SK-N-SH (cell line): ENCODE measurements at regions not wholly inside any gene's neighbourhood (a gene's known extent, or its start where the extent isn't known, plus 50 kb on each side); places are given as distances from the start of the nearest gene placed in this dataset.

Source experiments
- CTCF ChIA-PET: fragments of 300-600, 350-600 bp; formaldehyde crosslinking; extraction: SDS; loops from one replicate; lab custom pipeline; 2021; lab: Yijun Ruan, JAX
- POLR2A ChIA-PET: fragments of 350-600 bp; sonication (Branson Sonifier 250); formaldehyde crosslinking; extraction: SDS; loops from one replicate; lab custom pipeline; 2020; ENCODE audit warnings: antibody characterized with exemption, inconsistent platforms; lab: Yijun Ruan, JAX
- DNase-seq: peaks from one replicate; pipeline ENCODE4 v3.0.0; 2012
- H2AFZ ChIP-seq: fragments of 200-600 bp; sonication (generic); 2 replicates; pipeline ENCODE4 v1.8.1; 2016; ENCODE audit warnings: antibody characterized with exemption, mild to moderate bottlenecking, low read depth
- H3F3A ChIP-seq: fragments of 200-600 bp; sonication (generic); replicated peaks from 2 replicates; pipeline ENCODE3; 2016; ENCODE audit warnings: antibody characterized with exemption, mild to moderate bottlenecking; ENCODE audit not compliant: insufficient read depth
- H3K27ac ChIP-seq, 2 experiments: fragments of 200-500 bp in 1 of 2; fragments of 200-600 bp in 1 of 2; sonication (Bioruptor generic) in 1 of 2; sonication (generic), shearing (Covaris generic) in 1 of 2; 2 replicates each; pipeline versions ENCODE4 v1.5.1 to v1.6.1; 2014 to 2016; ENCODE audit warnings: low read depth in 2 of 2, inconsistent platforms in 1 of 2, low read length in 1 of 2, mild to moderate bottlenecking in 1 of 2, mixed read lengths in 1 of 2
- H3K27me3 ChIP-seq: fragments of 200-600 bp; sonication (generic), shearing (Covaris generic); 2 replicates; pipeline ENCODE4 v1.6.1; 2016; ENCODE audit warnings: mixed run types; ENCODE audit not compliant: insufficient read depth
- H3K36me3 ChIP-seq, 2 experiments: fragments of 200-500 bp in 1 of 2; fragments of 200-600 bp in 1 of 2; sonication (Bioruptor generic) in 1 of 2; sonication (generic) in 1 of 2; replicated peaks in 1 of 2; 2 replicates each; pipeline versions ENCODE3 to v1.5.1; 2014 to 2016; ENCODE audit warnings: low read length in 1 of 2, mild to moderate bottlenecking in 1 of 2; ENCODE audit not compliant: insufficient read depth in 2 of 2, control insufficient read depth in 1 of 2
- H3K4me1 ChIP-seq, 2 experiments: fragments of 200-500 bp in 1 of 2; fragments of 200-600 bp in 1 of 2; sonication (Bioruptor generic) in 1 of 2; sonication (generic), shearing (Covaris generic) in 1 of 2; 2 replicates each; pipeline versions ENCODE4 v1.5.1 to v1.6.1; 2014 to 2016; ENCODE audit warnings: low read depth in 1 of 2, low read length in 1 of 2, mixed run types in 1 of 2; ENCODE audit not compliant: insufficient read depth in 2 of 2, control insufficient read depth in 1 of 2
- H3K4me2 ChIP-seq: fragments of 200-600 bp; sonication (generic), shearing (Covaris generic); 2 replicates; pipeline ENCODE4 v1.6.1; 2017; ENCODE audit warnings: mixed run types
- H3K4me3 ChIP-seq, 2 experiments: fragments of 200-500 bp in 1 of 2; fragments of 200-600 bp in 1 of 2; sonication (Bioruptor generic) in 1 of 2; sonication (generic), shearing (Covaris generic) in 1 of 2; 2 replicates each; pipeline versions ENCODE4 v1.5.1 to v1.8.1; 2014 to 2016; ENCODE audit warnings: low read depth in 2 of 2, inconsistent platforms in 1 of 2, low read length in 1 of 2, mild to moderate bottlenecking in 1 of 2, mixed read lengths in 1 of 2, moderate library complexity in 1 of 2
- H3K79me2 ChIP-seq: fragments of 200-600 bp; sonication (generic); 2 replicates; pipeline ENCODE4 v1.8.1; 2017; ENCODE audit warnings: mild to moderate bottlenecking; ENCODE audit not compliant: insufficient read depth
- H3K9ac ChIP-seq: fragments of 200-600 bp; sonication (generic); 2 replicates; pipeline ENCODE4 v1.6.1; 2017; ENCODE audit warnings: mixed run types
- H3K9me2 ChIP-seq: fragments of 200-600 bp; sonication (generic); 2 replicates; pipeline ENCODE4 v1.6.1; 2017; ENCODE audit warnings: mixed run types
- H3K9me3 ChIP-seq: fragments of 200-600 bp; sonication (generic); 2 replicates; pipeline ENCODE4 v1.6.1; 2017; ENCODE audit warnings: mixed run types, mild to moderate bottlenecking, moderate library complexity
- H4K20me1 ChIP-seq: fragments of 200-600 bp; sonication (generic); 2 replicates; pipeline ENCODE4 v1.6.1; 2017; ENCODE audit warnings: mild to moderate bottlenecking, mixed run types; ENCODE audit not compliant: insufficient read depth
- MEF2A ChIP-seq: IDR thresholded peaks from 2 replicates; pipeline ENCODE4 v1.4.0; 2012; ENCODE audit warnings: low read depth, borderline replicate concordance
- NFIC ChIP-seq: IDR thresholded peaks from 2 replicates; pipeline ENCODE4 v1.4.0; 2012; ENCODE audit warnings: borderline replicate concordance
- RCOR1 ChIP-seq: fragments of 150-350 bp; IDR thresholded peaks from 2 replicates; pipeline ENCODE4 v1.6.1; 2017; ENCODE audit warnings: antibody characterized with exemption, low read length
- SMC3 ChIP-seq: IDR thresholded peaks from 2 replicates; pipeline ENCODE4 v1.6.1; 2012; ENCODE audit warnings: low read depth, low read length, improper control_type of control experiment
- TEAD4 ChIP-seq: IDR thresholded peaks from 2 replicates; pipeline ENCODE4 v1.4.0; 2012; ENCODE audit warnings: mild to moderate bottlenecking, borderline replicate concordance; ENCODE audit not compliant: insufficient read depth
- YY1 ChIP-seq: IDR thresholded peaks from 2 replicates; pipeline ENCODE4 v1.4.0; 2012; ENCODE audit warnings: low read depth, mild to moderate bottlenecking
- WGBS: methylation state at CpG from one replicate; pipeline ENCODE4 v1.1.6; 2017; ENCODE audit warnings: low lambda C conversion rate; 5-methylcytosine and 5-hydroxymethylcytosine counted together
- TF ChIP-seq, protein P1 (sequence below): IDR thresholded peaks from 2 replicates; pipeline ENCODE4 v1.6.1; 2012; ENCODE audit warnings: mild to moderate bottlenecking, low read depth, low read length, moderate library complexity
- TF ChIP-seq, protein P2 (sequence below): IDR thresholded peaks from 2 replicates; pipeline ENCODE4; 2012
- TF ChIP-seq, protein P3 (sequence below): fragments of 150-350 bp; IDR thresholded peaks from 2 replicates; pipeline ENCODE4 v1.6.1; 2016; ENCODE audit warnings: mild to moderate bottlenecking, low read depth, low read length

DNA sequence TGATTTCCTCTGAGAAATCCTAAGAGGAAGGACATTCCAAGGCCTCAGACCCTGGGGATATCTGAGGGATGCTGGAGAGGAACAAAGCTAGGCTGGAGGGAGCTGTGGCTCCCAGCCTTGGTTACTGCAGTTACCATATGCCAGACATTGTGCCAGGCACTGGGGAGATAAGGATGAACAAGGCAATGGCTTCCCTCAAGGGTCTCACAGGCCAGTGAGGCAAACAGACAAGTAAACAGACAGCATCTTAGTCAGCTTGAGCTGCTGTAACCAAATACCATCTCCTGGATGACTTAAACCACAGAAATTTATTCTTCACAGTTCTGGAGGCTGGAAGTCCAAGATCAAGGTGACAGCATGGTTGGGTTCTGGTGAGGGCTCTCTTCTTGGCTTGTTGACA is 91.8 kb downstream of the SKA1 start (continued):
- TF ChIP-seq YY1: no peak
- TF ChIP-seq, protein P1, sequence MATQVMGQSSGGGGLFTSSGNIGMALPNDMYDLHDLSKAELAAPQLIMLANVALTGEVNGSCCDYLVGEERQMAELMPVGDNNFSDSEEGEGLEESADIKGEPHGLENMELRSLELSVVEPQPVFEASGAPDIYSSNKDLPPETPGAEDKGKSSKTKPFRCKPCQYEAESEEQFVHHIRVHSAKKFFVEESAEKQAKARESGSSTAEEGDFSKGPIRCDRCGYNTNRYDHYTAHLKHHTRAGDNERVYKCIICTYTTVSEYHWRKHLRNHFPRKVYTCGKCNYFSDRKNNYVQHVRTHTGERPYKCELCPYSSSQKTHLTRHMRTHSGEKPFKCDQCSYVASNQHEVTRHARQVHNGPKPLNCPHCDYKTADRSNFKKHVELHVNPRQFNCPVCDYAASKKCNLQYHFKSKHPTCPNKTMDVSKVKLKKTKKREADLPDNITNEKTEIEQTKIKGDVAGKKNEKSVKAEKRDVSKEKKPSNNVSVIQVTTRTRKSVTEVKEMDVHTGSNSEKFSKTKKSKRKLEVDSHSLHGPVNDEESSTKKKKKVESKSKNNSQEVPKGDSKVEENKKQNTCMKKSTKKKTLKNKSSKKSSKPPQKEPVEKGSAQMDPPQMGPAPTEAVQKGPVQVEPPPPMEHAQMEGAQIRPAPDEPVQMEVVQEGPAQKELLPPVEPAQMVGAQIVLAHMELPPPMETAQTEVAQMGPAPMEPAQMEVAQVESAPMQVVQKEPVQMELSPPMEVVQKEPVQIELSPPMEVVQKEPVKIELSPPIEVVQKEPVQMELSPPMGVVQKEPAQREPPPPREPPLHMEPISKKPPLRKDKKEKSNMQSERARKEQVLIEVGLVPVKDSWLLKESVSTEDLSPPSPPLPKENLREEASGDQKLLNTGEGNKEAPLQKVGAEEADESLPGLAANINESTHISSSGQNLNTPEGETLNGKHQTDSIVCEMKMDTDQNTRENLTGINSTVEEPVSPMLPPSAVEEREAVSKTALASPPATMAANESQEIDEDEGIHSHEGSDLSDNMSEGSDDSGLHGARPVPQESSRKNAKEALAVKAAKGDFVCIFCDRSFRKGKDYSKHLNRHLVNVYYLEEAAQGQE: no peak
- no peak for TF ChIP-seq SMC3
- TF ChIP-seq RCOR1: no peak
- TF ChIP-seq TEAD4: no peak
- TF ChIP-seq, protein P2, sequence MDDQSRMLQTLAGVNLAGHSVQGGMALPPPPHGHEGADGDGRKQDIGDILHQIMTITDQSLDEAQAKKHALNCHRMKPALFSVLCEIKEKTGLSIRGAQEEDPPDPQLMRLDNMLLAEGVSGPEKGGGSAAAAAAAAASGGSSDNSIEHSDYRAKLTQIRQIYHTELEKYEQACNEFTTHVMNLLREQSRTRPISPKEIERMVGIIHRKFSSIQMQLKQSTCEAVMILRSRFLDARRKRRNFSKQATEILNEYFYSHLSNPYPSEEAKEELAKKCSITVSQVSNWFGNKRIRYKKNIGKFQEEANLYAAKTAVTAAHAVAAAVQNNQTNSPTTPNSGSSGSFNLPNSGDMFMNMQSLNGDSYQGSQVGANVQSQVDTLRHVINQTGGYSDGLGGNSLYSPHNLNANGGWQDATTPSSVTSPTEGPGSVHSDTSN: no peak
- TF ChIP-seq, all 33 proteins: peak for 0

DNA sequence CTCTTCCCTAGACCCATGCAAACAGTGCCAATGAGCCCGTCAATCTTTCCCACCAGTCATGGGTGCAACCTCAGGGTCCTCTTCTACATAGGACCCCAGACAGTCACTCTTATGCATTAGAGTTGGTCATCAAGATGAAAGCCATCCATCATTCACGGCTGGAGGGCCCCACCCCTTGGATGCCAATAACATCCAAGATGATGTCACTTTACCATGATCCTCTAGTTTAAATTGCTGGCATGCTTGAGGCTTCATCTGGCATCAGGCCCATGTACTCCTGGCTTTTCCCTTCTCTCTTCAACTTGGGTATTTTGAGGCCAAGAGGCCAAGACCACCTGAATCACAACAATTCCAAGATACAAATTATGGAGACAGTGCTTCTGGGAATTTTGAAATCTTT is 91.1 kb upstream of the MAPK4 start:
- no peaks in the 10 kb centered on the region for H3F3A ChIP-seq
- no peak overlapping the region for H2AFZ ChIP-seq
- no peaks in the 10 kb centered on the region for H3K9me3 ChIP-seq
- peaks cover 0 to 6% of the 10 kb centered on the region in 2 experiments; a peak in 1 of 4 replicates for H3K4me1 ChIP-seq
- H3K36me3 ChIP-seq: no peaks in the 10 kb centered on the region
- 32% methylated on average over 2 of the region's 2 CpGs for WGBS
- POLR2A ChIA-PET: no interaction called here
- H3K4me3 ChIP-seq: no peak overlapping the region
- TF ChIP-seq, protein P3, sequence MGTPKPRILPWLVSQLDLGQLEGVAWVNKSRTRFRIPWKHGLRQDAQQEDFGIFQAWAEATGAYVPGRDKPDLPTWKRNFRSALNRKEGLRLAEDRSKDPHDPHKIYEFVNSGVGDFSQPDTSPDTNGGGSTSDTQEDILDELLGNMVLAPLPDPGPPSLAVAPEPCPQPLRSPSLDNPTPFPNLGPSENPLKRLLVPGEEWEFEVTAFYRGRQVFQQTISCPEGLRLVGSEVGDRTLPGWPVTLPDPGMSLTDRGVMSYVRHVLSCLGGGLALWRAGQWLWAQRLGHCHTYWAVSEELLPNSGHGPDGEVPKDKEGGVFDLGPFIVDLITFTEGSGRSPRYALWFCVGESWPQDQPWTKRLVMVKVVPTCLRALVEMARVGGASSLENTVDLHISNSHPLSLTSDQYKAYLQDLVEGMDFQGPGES: no peak
- TF ChIP-seq NFIC (no peak), MEF2A (no peak)
- TF ChIP-seq, protein P1: no peak
- H3K9ac ChIP-seq: no peak overlapping the region
- H3K9me2 ChIP-seq: no peaks in the 10 kb centered on the region
- H3K4me2 ChIP-seq: no peak overlapping the region
- CTCF ChIA-PET: no interaction called here
- H4K20me1 ChIP-seq: no peaks in the 10 kb centered on the region
- H3K27ac ChIP-seq: no peak overlapping the region
- H3K79me2 ChIP-seq: no peaks in the 10 kb centered on the region
- DNase-seq: no peak
- H3K27me3 ChIP-seq: no peaks in the 10 kb centered on the region; the same call in 1 of the 2 replicates
